Left lung (tissue), 4 donors: ENCODE measurements at regions not wholly inside any gene's neighbourhood (a gene's known extent, or its start where the extent isn't known, plus 50 kb on each side); places are given as distances from the start of the nearest gene placed in this dataset.

Source experiments
- ATAC-seq: fragments of 200-7000 bp; cut with Tn5 transposase; one replicate; pipeline ENCODE4 v1.9.1; 2020; ENCODE audit warnings: moderate library complexity
- DNase-seq, 4 donors: peaks; one replicate each; pipeline ENCODE4 v3.0.0-alpha.2; 2013 to 2020
- H3K27ac ChIP-seq, 2 donors: fragments of 200-600 bp; sonication (generic) in 1 of 2; one replicate each; pipeline versions ENCODE4 v1.5.0 to v1.8.0; 2020 to 2021
- H3K27me3 ChIP-seq, 2 donors: fragments of 200-600 bp; sonication (generic) in 1 of 2; one replicate each; pipeline versions ENCODE4 v1.5.0 to v1.8.0; 2020 to 2021
- H3K36me3 ChIP-seq, 2 donors: fragments of 200-600 bp; sonication (generic) in 1 of 2; one replicate each; pipeline versions ENCODE4 v1.5.0 to v1.8.0; 2020 to 2021
- H3K4me1 ChIP-seq, 2 donors: fragments of 200-600 bp; one replicate each; pipeline ENCODE4 v1.8.0; 2021
- H3K4me3 ChIP-seq, 2 donors: fragments of 200-600 bp; sonication (generic) in 1 of 2; one replicate each; pipeline versions ENCODE4 v1.5.0 to v1.8.0; 2020 to 2021; ENCODE audit warnings: mild to moderate bottlenecking in 1 of 2
- H3K9me3 ChIP-seq, 2 donors: fragments of 200-600 bp; sonication (generic) in 1 of 2; one replicate each; pipeline versions ENCODE4 v1.5.0 to v1.8.0; 2020 to 2021
- CTCF ChIP-seq, 2 donors: fragments of 200-600 bp; sonication (generic) in 1 of 2; IDR thresholded peaks; one replicate each; pipeline versions ENCODE4 v1.5.0 to v1.8.0; 2021; ENCODE audit warnings: antibody characterized with exemption in 2 of 2
- intact Hi-C, 2 donors: fragments of 100-400 bp; cut with DNase I; formaldehyde crosslinking; loops; one replicate each; pipeline versions ENCODE4 v1.11.2 to v1.14.2; 2022
- donor health status: DM: no; HTN: yes; CAD: no.
- donor health status: DM: no; HTN: no; CAD: no.

DNA sequence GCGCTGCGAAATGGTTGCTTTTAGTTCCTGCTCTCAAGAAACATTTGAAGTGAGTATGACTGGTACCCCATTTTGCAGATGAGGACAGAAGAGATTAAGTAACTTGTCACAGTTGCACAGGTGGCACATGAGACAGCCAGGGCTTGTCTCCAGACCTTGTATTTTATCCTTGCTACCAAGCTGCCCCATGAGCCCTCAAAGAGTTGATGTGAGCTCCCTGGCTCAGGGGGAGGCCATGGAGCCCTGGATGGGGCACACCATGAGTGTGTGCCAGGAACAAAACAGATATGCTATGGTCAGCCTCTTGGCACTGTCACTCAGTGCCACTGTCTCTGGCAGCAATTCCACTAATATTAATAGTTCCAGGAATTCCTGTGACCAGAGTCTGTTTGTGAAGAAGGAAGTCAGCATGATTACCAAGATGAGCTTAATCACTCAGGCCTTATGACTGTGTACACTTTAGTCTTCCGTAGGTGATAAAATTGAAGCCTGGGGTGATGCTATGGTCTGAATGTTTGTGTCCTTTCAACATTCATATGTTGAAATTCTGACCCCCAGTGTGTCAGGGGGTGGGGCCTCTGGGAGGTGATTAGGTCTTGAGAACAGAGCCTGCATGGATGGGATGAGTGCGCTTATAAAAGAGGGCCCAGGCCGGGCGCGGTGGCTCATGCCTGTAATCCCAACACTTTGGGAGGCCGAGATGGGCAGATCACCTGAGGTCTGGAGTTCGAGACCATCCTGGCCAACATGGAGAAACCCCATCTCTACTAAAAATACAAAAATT, 806.8 kb downstream of the AACS start:
- Histone ChIP-seq H3K4me3 (no peak overlapping the region), H3K27me3 (no peaks in the 10 kb centered on the region), H3K27ac (no peak overlapping the region), H3K9me3 (peaks cover 0 to 3% of the 10 kb centered on the region in 2 donors), H3K4me1 (no peaks in the 10 kb centered on the region), H3K36me3 (no peaks in the 10 kb centered on the region)
- ATAC-seq (no peak), DNase-seq (no peak)
- no peak for TF ChIP-seq CTCF (IDR thresholded peaks at IDR 0.05)
- intact Hi-C loops: no loop called here

DNA sequence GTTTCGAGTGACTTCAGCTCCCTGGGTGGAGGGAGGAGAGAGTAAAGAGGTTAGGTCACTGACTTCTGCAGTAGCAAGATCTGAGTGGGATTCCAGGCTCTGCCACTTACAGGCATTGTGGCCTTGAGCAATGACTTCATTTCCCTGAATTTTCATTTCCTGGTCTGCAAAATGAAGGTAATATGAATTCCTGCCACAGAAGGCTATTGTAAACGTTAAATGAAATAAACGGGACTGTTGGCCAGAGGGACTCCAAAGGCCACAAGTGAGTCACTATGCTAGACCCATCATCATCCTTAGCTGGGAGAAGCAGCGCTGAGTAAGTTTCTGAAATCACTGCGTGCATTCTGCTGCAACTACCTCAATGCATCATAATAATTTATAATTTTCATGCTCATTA, 807.8 kb downstream of the AACS start:
- H3K9me3 ChIP-seq: peaks cover 0 to 3% of the 10 kb centered on the region in 2 donors
- no peaks in the 10 kb centered on the region for H3K36me3 ChIP-seq
- H3K4me1 ChIP-seq: no peaks in the 10 kb centered on the region
- ATAC-seq (no peak), DNase-seq (no peak)
- no peaks in the 10 kb centered on the region for H3K27me3 ChIP-seq
- H3K27ac ChIP-seq: no peak overlapping the region
- no peak for TF ChIP-seq CTCF (IDR thresholded peaks at IDR 0.05)
- H3K4me3 ChIP-seq: no peak overlapping the region
- intact Hi-C loops: no loop called here

- H3K4me1 ChIP-seq: no peaks in the 10 kb centered on the region
- H3K4me3 ChIP-seq: no peak overlapping the region
- H3K27me3 ChIP-seq: no peaks in the 10 kb centered on the region
- H3K36me3 ChIP-seq: no peaks in the 10 kb centered on the region
- DNase-seq (no peak), ATAC-seq (no peak)
- no peak overlapping the region for H3K27ac ChIP-seq
- no peaks in the 10 kb centered on the region for H3K9me3 ChIP-seq
- no peak for TF ChIP-seq CTCF (IDR thresholded peaks at IDR 0.05)
- intact Hi-C loops: no loop called here
Observed at GRCh38 chr12:125878483-125878882, 813.2 kb downstream of the AACS start.

DNA sequence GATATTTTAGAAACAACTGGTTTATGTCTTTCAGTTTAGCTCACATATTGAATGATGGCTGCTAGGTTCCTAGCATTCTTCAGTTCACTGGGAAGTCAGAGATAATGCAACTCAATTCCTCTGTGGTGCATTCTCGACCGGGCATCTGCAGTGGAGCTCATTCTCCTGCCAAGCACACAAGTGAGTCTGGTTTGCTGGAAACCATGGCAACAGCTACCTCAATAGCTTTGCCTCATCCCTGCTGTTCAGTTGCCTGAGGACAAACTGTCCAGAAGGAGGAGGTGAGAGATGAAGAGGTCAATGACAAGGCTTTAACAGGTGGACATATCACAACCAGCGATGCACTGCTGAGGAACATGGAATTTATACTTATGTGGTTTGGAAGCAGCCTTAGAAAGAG, 816.9 kb downstream of the AACS start:
- Histone ChIP-seq H3K4me3 (no peak overlapping the region), H3K27ac (no peak overlapping the region), H3K9me3 (no peaks in the 10 kb centered on the region), H3K27me3 (no peaks in the 10 kb centered on the region), H3K36me3 (no peaks in the 10 kb centered on the region), H3K4me1 (no peaks in the 10 kb centered on the region)
- no peak for ATAC-seq
- DNase-seq: no peak
- intact Hi-C loops: no loop called here
- no peak for TF ChIP-seq CTCF (IDR thresholded peaks at IDR 0.05)

GRCh38 chr12:125888921-125889320, 823.7 kb downstream of the AACS start:
- no peaks in the 10 kb centered on the region for H3K27me3 ChIP-seq
- no peaks in the 10 kb centered on the region for H3K4me1 ChIP-seq
- H3K4me3 ChIP-seq: no peak overlapping the region
- H3K36me3 ChIP-seq: no peaks in the 10 kb centered on the region
- intact Hi-C loops: no loop called here
- no peak for DNase-seq
- no peak for ATAC-seq
- no peak for TF ChIP-seq CTCF (IDR thresholded peaks at IDR 0.05)
- H3K27ac ChIP-seq: no peak overlapping the region
- no peaks in the 10 kb centered on the region for H3K9me3 ChIP-seq
